ENCODE measurements at regions not wholly inside any gene's neighbourhood (a gene's known extent, or its start where the extent isn't known, plus 50 kb on each side); places are given as distances from the start of the nearest gene placed in this dataset.

DNA sequence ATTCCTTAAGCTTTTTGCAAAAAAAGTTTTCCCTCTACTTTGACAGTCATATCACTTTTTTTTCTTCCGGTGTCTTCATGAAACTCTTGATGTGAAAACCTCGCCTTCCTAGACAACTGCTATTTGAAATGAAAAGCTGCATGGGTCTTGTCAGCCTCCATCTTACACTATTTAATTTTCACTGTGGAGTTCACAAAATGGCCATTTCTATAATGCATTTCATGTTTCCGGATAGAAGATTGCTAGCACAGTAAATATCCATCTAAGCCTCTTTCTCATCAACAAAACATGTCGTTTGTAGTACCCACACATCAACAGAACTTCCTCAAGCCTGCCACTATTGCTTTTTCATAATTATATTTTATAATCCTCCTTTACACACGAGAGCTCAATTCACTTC, 204.9 kb upstream of the ID4 start:
- Histone ChIP-seq H3K4me2 (ENCODE audit: insufficient read depth, low read length) (no peak overlapping the region), H2AFZ (ENCODE audit: low read depth, low read length) (no peak overlapping the region), H3K27ac (ENCODE audit: insufficient read depth, low read depth, low read length) (no peak overlapping the region), H3K4me3 (replicated peaks in 1 of 3; ENCODE audit: insufficient read depth in 1 of 3, low read depth in 1 of 3, low read length in 3 of 3) (no peak overlapping the region), H3K36me3 (ENCODE audit: control insufficient read depth in 2 of 2, extremely low read depth in 1 of 2, insufficient read depth in 2 of 2, low read length in 2 of 2) (no peaks in the 10 kb centered on the region), H3K9ac (replicated peaks; ENCODE audit: extremely low read depth, insufficient read depth, low read length) (no peak overlapping the region), H3K27me3 (ENCODE audit: control insufficient read depth in 2 of 2, insufficient read depth in 2 of 2, low read length in 2 of 2) (no peaks in the 10 kb centered on the region), H3K79me2 (ENCODE audit: control insufficient read depth, insufficient read depth, low read length) (no peaks in the 10 kb centered on the region), H4K20me1 (replicated peaks; ENCODE audit: control insufficient read depth, extremely low read depth, insufficient read depth, low read length) (no peaks in the 10 kb centered on the region), H3K4me1 (ENCODE audit: control insufficient read depth, extremely low read depth, insufficient read depth, low read length) (no peaks in the 10 kb centered on the region), H3K9me3 (replicated peaks; ENCODE audit: control insufficient read depth, insufficient read depth, low read length) (peaks cover 2% of the 10 kb centered on the region), H3K9me1 (replicated peaks; ENCODE audit: control insufficient read depth, extremely low read depth, insufficient read depth, low read length) (no peaks in the 10 kb centered on the region)
- ChIA-PET CTCF (no interaction called here), POLR2A (no interaction called here)
- TF ChIP-seq JUN (IDR thresholded peaks at IDR 0.05; ENCODE audit: borderline replicate concordance, insufficient read depth, insufficient read length, low read depth), result no peak
- no peak for TF ChIP-seq POLR2AphosphoS5 (IDR thresholded peaks at IDR 0.05; ENCODE audit: insufficient read depth, low read depth, low read length)
- TF ChIP-seq, protein P1, sequence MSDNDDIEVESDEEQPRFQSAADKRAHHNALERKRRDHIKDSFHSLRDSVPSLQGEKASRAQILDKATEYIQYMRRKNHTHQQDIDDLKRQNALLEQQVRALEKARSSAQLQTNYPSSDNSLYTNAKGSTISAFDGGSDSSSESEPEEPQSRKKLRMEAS (IDR thresholded peaks at IDR 0.05; ENCODE audit: insufficient read depth, insufficient read length), result no peak
- TF ChIP-seq, protein P2, sequence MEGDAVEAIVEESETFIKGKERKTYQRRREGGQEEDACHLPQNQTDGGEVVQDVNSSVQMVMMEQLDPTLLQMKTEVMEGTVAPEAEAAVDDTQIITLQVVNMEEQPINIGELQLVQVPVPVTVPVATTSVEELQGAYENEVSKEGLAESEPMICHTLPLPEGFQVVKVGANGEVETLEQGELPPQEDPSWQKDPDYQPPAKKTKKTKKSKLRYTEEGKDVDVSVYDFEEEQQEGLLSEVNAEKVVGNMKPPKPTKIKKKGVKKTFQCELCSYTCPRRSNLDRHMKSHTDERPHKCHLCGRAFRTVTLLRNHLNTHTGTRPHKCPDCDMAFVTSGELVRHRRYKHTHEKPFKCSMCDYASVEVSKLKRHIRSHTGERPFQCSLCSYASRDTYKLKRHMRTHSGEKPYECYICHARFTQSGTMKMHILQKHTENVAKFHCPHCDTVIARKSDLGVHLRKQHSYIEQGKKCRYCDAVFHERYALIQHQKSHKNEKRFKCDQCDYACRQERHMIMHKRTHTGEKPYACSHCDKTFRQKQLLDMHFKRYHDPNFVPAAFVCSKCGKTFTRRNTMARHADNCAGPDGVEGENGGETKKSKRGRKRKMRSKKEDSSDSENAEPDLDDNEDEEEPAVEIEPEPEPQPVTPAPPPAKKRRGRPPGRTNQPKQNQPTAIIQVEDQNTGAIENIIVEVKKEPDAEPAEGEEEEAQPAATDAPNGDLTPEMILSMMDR (IDR thresholded peaks at IDR 0.05; ENCODE audit: extremely low read depth in 1 of 2, insufficient read depth in 1 of 2, low read depth in 1 of 2, low read length in 2 of 2), result no peak
- no peak for TF ChIP-seq MYC (IDR thresholded peaks at IDR 0.05; ENCODE audit: low read depth, low read length)
- no peak for TF ChIP-seq FOS (IDR thresholded peaks at IDR 0.05; ENCODE audit: borderline replicate concordance, insufficient read depth, low read length)
- no peak for TF ChIP-seq EZH2 (IDR thresholded peaks at IDR 0.05; ENCODE audit: borderline replicate concordance, low read depth, low read length, severe bottlenecking)
- no peak for TF ChIP-seq POLR2A (IDR thresholded peaks at IDR 0.05; ENCODE audit: low read depth, low read length)
- TF ChIP-seq GATA2 (IDR thresholded peaks at IDR 0.05; ENCODE audit: insufficient read depth, insufficient read length, low read depth, low read length), result no peak
- dilution Hi-C loops (cut with MboI; ENCODE audit: extremely low pct_ligation_motif_present, low sequenced_read_pairs) (no loop called here), intact Hi-C loops (cut with micrococcal nuclease) (no loop called here)
- DNase-seq (ENCODE audit: low read depth, low spot score) (no peak), FAIRE-seq (no peak)
- no TSS peak for BruUV-seq (replicated peaks)

Data from endothelial cell of umbilical vein (primary cell).